H1 (cell line): ENCODE measurements at regions not wholly inside any gene's neighbourhood (a gene's known extent, or its start where the extent isn't known, plus 50 kb on each side); places are given as distances from the start of the nearest gene placed in this dataset.

Experiments used
- CTCF ChIA-PET: fragments of 300-600 bp; sonication (Branson Sonifier 250); formaldehyde crosslinking; loops from one replicate; lab custom pipeline; 2021; ENCODE audit not compliant: partially characterized antibody; lab: Charles Lee
- POLR2A ChIA-PET: fragments of 300-600 bp; sonication (Branson Sonifier 250); formaldehyde crosslinking; loops from one replicate; lab custom pipeline; 2021; ENCODE audit warnings: inconsistent platforms; ENCODE audit not compliant: partially characterized antibody; lab: Charles Lee
- DNase-seq, 2 experiments: peaks; one replicate each; pipeline versions ENCODE4 v3.0.0 to v3.0.0-alpha.2; 2010 to 2022; ENCODE audit warnings: low spot score in 2 of 2, low read depth in 1 of 2, mixed read lengths in 1 of 2
- FAIRE-seq: peaks from 2 replicates; lab custom pipeline; 2011; peaks lifted over from hg19 to GRCh38; lab: Jason Lieb, UNC
- H2AFZ ChIP-seq: 2 replicates; pipeline ENCODE4 v1.8.1; 2012; ENCODE audit warnings: low read length, inconsistent platforms
- H2AK5ac ChIP-seq: 2 replicates; pipeline ENCODE4 v1.6.1; 2013; ENCODE audit warnings: low read depth, low read length
- H2BK120ac ChIP-seq: replicated peaks from 2 replicates; pipeline ENCODE3; 2013; ENCODE audit warnings: low read depth, low read length, inconsistent platforms
- H2BK12ac ChIP-seq: 2 replicates; pipeline ENCODE4 v1.6.1; 2013; ENCODE audit warnings: low read depth, low read length
- H2BK15ac ChIP-seq: 2 replicates; pipeline ENCODE4 v1.6.1; 2013; ENCODE audit warnings: low read length
- H2BK20ac ChIP-seq: 2 replicates; pipeline ENCODE4 v1.6.1; 2013; ENCODE audit warnings: low read length
- H2BK5ac ChIP-seq: 2 replicates; pipeline ENCODE4 v1.6.1; 2013; ENCODE audit warnings: low read depth, low read length
- H3K14ac ChIP-seq: 2 replicates; pipeline ENCODE4 v1.6.1; 2013; ENCODE audit warnings: inconsistent platforms; ENCODE audit not compliant: insufficient read length
- H3K18ac ChIP-seq: 2 replicates; pipeline ENCODE4 v1.6.1; 2013; ENCODE audit warnings: low read length; ENCODE audit errors: extremely low read depth
- H3K23ac ChIP-seq: 2 replicates; pipeline ENCODE4 v1.6.1; 2013; ENCODE audit warnings: inconsistent platforms; ENCODE audit not compliant: insufficient read length
- H3K23me2 ChIP-seq: 2 replicates; pipeline ENCODE4 v1.6.1; 2013; ENCODE audit warnings: low read depth, low read length
- H3K27ac ChIP-seq: 2 replicates; pipeline ENCODE4 v1.6.1; 2011; ENCODE audit warnings: low read depth, low read length, inconsistent platforms
- H3K27me3 ChIP-seq, 4 experiments: replicated peaks in 1 of 4; 1 replicate in 1 of 4; 2 replicates in 3 of 4; pipeline versions ENCODE4 v1.6.1 to v1.8.1; 2011 to 2013; ENCODE audit warnings: low read length in 3 of 4, mild to moderate bottlenecking in 3 of 4, inconsistent platforms in 2 of 4, mixed read lengths in 2 of 4, moderate library complexity in 1 of 4; ENCODE audit not compliant: control insufficient read depth in 3 of 4, insufficient read depth in 3 of 4; ENCODE audit errors: extremely low read depth in 1 of 4
- H3K36me3 ChIP-seq, 4 experiments: 2 replicates each; pipeline versions ENCODE4 v1.6.1 to v1.8.1; 2011 to 2013; ENCODE audit warnings: mild to moderate bottlenecking in 4 of 4, low read length in 3 of 4, moderate library complexity in 2 of 4, control low read depth in 1 of 4, inconsistent platforms in 1 of 4; ENCODE audit not compliant: insufficient read depth in 4 of 4, control insufficient read depth in 2 of 4
- H3K4ac ChIP-seq: replicated peaks from 2 replicates; pipeline ENCODE3; 2013; ENCODE audit warnings: low read length, low read depth, mixed read lengths, inconsistent platforms; ENCODE audit not compliant: insufficient read length
- H3K4me1 ChIP-seq, 4 experiments: replicated peaks in 1 of 4; 1 replicate in 1 of 4; 2 replicates in 3 of 4; pipeline versions ENCODE4 v1.6.1 to v1.8.1; 2011 to 2013; ENCODE audit warnings: low read length in 3 of 4, inconsistent platforms in 2 of 4, mixed read lengths in 1 of 4; ENCODE audit not compliant: insufficient read depth in 4 of 4, control insufficient read depth in 3 of 4
- H3K4me2 ChIP-seq, 2 experiments: 2 replicates each; pipeline versions ENCODE4 v1.6.1 to v1.8.1; 2011 to 2013; ENCODE audit warnings: low read depth in 2 of 2, low read length in 2 of 2, control low read depth in 1 of 2, inconsistent platforms in 1 of 2, mild to moderate bottlenecking in 1 of 2; ENCODE audit not compliant: insufficient read depth in 1 of 2
- H3K4me3 ChIP-seq, 4 experiments: fragments of 200-600, 300-600 bp in 1 of 4; sonication (generic), shearing (Covaris generic), sonication (Bioruptor Twin) in 1 of 4; 2 replicates each; pipeline versions ENCODE4 v1.5.1 to v1.8.1; 2011 to 2016; ENCODE audit warnings: low read length in 4 of 4, low read depth in 3 of 4, control low read depth in 2 of 4, inconsistent platforms in 2 of 4, mild to moderate bottlenecking in 2 of 4, mixed read lengths in 1 of 4, moderate library complexity in 1 of 4; ENCODE audit not compliant: insufficient read depth in 2 of 4; ENCODE audit errors: extremely low read depth in 1 of 4
- H3K56ac ChIP-seq: replicated peaks from 2 replicates; pipeline ENCODE3; 2013; ENCODE audit warnings: low read depth, mild to moderate bottlenecking, mixed read lengths, low read length, inconsistent platforms; ENCODE audit not compliant: insufficient read length
- H3K79me1 ChIP-seq: 2 replicates; pipeline ENCODE4 v1.6.1; 2013; ENCODE audit warnings: low read depth, low read length, control low read depth
- H3K79me2 ChIP-seq, 2 experiments: 2 replicates each; pipeline versions ENCODE4 v1.6.1 to v1.8.1; 2012 to 2013; ENCODE audit warnings: low read length in 2 of 2, mild to moderate bottlenecking in 2 of 2, inconsistent platforms in 1 of 2; ENCODE audit not compliant: insufficient read depth in 2 of 2, control insufficient read depth in 1 of 2
- H3K9ac ChIP-seq, 4 experiments: replicated peaks in 1 of 4; 1 replicate in 1 of 4; 2 replicates in 3 of 4; pipeline versions ENCODE4 v1.6.1 to v1.8.1; 2011 to 2013; ENCODE audit warnings: low read depth in 3 of 4, low read length in 3 of 4, control low read depth in 2 of 4, mild to moderate bottlenecking in 2 of 4, moderate library complexity in 2 of 4, inconsistent platforms in 1 of 4; ENCODE audit errors: extremely low read depth in 1 of 4
- H3K9me3 ChIP-seq, 2 experiments: 2 replicates each; pipeline versions ENCODE4 v1.6.1 to v1.8.1; 2012 to 2013; ENCODE audit warnings: mild to moderate bottlenecking in 2 of 2, moderate library complexity in 2 of 2, control low read depth in 1 of 2, inconsistent platforms in 1 of 2, low read depth in 1 of 2, low read length in 1 of 2, mixed read lengths in 1 of 2; ENCODE audit not compliant: insufficient read depth in 2 of 2
- H4K20me1 ChIP-seq, 2 experiments: replicated peaks in 1 of 2; 2 replicates each; pipeline versions ENCODE3 to v1.8.1; 2011 to 2013; ENCODE audit warnings: inconsistent platforms in 2 of 2, low read length in 2 of 2, mild to moderate bottlenecking in 1 of 2; ENCODE audit not compliant: insufficient read depth in 2 of 2, control insufficient read depth in 1 of 2
- H4K5ac ChIP-seq: 2 replicates; pipeline ENCODE4 v1.6.1; 2013; ENCODE audit warnings: low read length, low read depth, mixed read lengths, inconsistent platforms; ENCODE audit not compliant: insufficient read length
- H4K8ac ChIP-seq: 2 replicates; pipeline ENCODE4 v1.8.0; 2013; ENCODE audit warnings: mild to moderate bottlenecking, moderate library complexity, low read length, inconsistent platforms; ENCODE audit not compliant: insufficient read depth; ENCODE audit errors: extremely low read depth
- H4K91ac ChIP-seq: replicated peaks from 2 replicates; pipeline ENCODE3; 2013; ENCODE audit warnings: low read length, mixed read lengths, inconsistent platforms; ENCODE audit not compliant: insufficient read length
- ASH2L ChIP-seq: fragments of 200-600, 300-600 bp; sonication (generic); IDR thresholded peaks from one replicate; pipeline ENCODE4 v1.7.1; 2017; ENCODE audit warnings: low read length
- BRCA1 ChIP-seq: IDR thresholded peaks from 2 replicates; pipeline ENCODE4 v1.6.1; 2012; ENCODE audit warnings: low read depth, low read length, improper control_type of control experiment
- CBX5 ChIP-seq: fragments of 300-800, 300-1000 bp; sonication (generic); IDR thresholded peaks from 2 replicates; pipeline ENCODE4 v1.7.1; 2016; ENCODE audit warnings: antibody characterized with exemption, low read length, low read depth
- CEBPB ChIP-seq: IDR thresholded peaks from 2 replicates; pipeline ENCODE4 v1.6.1; 2012; ENCODE audit warnings: low read depth, low read length
- CHD2 ChIP-seq: IDR thresholded peaks from 2 replicates; pipeline ENCODE4 v1.6.1; 2012; ENCODE audit warnings: low read length, improper control_type of control experiment
- CREB1 ChIP-seq: IDR thresholded peaks from 2 replicates; pipeline ENCODE4 v1.6.1; 2012; ENCODE audit warnings: inconsistent platforms
- JUN ChIP-seq: IDR thresholded peaks from 2 replicates; pipeline ENCODE4 v1.6.1; 2011; ENCODE audit warnings: low read depth, mild to moderate bottlenecking, improper control_type of control experiment, low read length
- JUND ChIP-seq: IDR thresholded peaks from 2 replicates; pipeline ENCODE4 v1.6.1; 2011; ENCODE audit warnings: mild to moderate bottlenecking, improper control_type of control experiment, low read length
- KDM4A ChIP-seq: IDR thresholded peaks from one replicate; pipeline ENCODE4 v1.7.1; 2012; ENCODE audit warnings: low read depth, mild to moderate bottlenecking, moderate library complexity, low read length, inconsistent platforms; ENCODE audit not compliant: severe bottlenecking
- KDM5A ChIP-seq: fragments of 200-600 bp; IDR thresholded peaks from 2 replicates; pipeline ENCODE4 v1.7.1; 2012; ENCODE audit warnings: mild to moderate bottlenecking, low read length, inconsistent platforms, mixed read lengths
- POLR2AphosphoS5 ChIP-seq: IDR thresholded peaks from 2 replicates; pipeline ENCODE4 v1.6.1; 2011; ENCODE audit warnings: low read depth, low read length
- POU5F1 ChIP-seq: IDR thresholded peaks from 2 replicates; pipeline ENCODE4 v1.6.1; 2011; ENCODE audit warnings: low read depth, mild to moderate bottlenecking, low read length, moderate library complexity
- RXRA ChIP-seq: IDR thresholded peaks from 2 replicates; pipeline ENCODE4 v1.6.1; 2011; ENCODE audit warnings: low read depth, mild to moderate bottlenecking, low read length, moderate library complexity; ENCODE audit not compliant: insufficient read depth
- TEAD4 ChIP-seq: IDR thresholded peaks from 2 replicates; pipeline ENCODE4 v1.6.1; 2012; ENCODE audit warnings: low read depth, low read length, inconsistent platforms, mixed read lengths
- WGBS, 2 experiments: shearing (Covaris generic) in 1 of 2; methylation state at CpG; one replicate each; pipeline versions ENCODE4 v1.1.6 to v1.1.7; 2013 to 2015; ENCODE audit warnings: low lambda C conversion rate in 2 of 2, mixed read lengths in 2 of 2, inconsistent platforms in 1 of 2, low coverage in 1 of 2, missing lambda C conversion rate in 1 of 2; ENCODE audit not compliant: insufficient replicate concordance in 2 of 2, insufficient coverage in 1 of 2, insufficient read length in 1 of 2; ENCODE audit errors: extremely low coverage in 1 of 2, missing lambda C conversion rate in 1 of 2; 5-methylcytosine and 5-hydroxymethylcytosine counted together

DNA sequence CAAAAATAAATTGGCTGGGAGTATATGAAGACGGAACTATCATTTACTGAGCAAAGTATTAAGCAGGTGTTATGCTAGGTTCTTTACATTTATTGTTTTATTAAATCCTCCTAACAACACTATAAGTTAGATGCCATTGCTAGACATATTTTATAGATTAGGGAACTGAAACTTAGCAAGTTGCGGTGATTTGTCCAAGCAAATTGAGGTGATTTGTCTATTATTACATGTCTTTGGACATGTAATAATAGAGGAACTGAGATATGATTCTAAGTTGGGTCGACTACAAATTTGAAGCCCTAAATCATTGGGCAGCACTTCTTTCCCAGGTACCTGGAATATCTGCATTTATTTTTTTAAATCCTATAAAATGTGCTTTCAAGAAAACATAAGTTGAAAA, 429.9 kb downstream of the GABRG2 start:
- no peak overlapping the region for H3K14ac ChIP-seq
- POLR2A ChIA-PET, result no interaction called here

More for the DNA sequence above, 429.9 kb downstream of the GABRG2 start:
- Histone ChIP-seq H3K79me2 (no peaks in the 10 kb centered on the region), H3K27ac (no peak overlapping the region), H2BK120ac (no peak overlapping the region), H4K5ac (no peak overlapping the region), H2AK5ac (no peak overlapping the region), H2AFZ (no peak overlapping the region), H3K9me3 (no peaks in the 10 kb centered on the region), H3K18ac (no peak overlapping the region), H2BK20ac (no peak overlapping the region), H3K4me3 (no peak overlapping the region), H3K23me2 (no peaks in the 10 kb centered on the region), H2BK5ac (no peak overlapping the region), H3K4me1 (no peaks in the 10 kb centered on the region), H2BK15ac (no peak overlapping the region), H3K4me2 (no peak overlapping the region), H3K27me3 (no peaks in the 10 kb centered on the region), H4K20me1 (no peaks in the 10 kb centered on the region), H3K36me3 (no peaks in the 10 kb centered on the region), H3K79me1 (no peaks in the 10 kb centered on the region), H3K4ac (no peak overlapping the region), H3K23ac (no peak overlapping the region), H4K91ac (no peak overlapping the region), H3K56ac (no peak overlapping the region), H4K8ac (no peak overlapping the region), H2BK12ac (no peak overlapping the region), H3K9ac (no peak overlapping the region)
- DNase-seq (no peak), FAIRE-seq (no peak)
- CTCF ChIA-PET, result interaction anchor here (0.6 kb wide), 1 partner anchor 33 kb away, joined by 3 read pairs; no protein-coding TSS in a partner anchor
- 64% methylated on average over 3 of the region's 3 CpGs; no CpG with 5 or more reads in 1 of the 2 experiments for WGBS, 2 experiments
- no peak for TF ChIP-seq TEAD4
- TF ChIP-seq CBX5, result no peak
- TF ChIP-seq POU5F1, result no peak
- no peak for TF ChIP-seq CHD2
- TF ChIP-seq JUN, result no peak
- no peak for TF ChIP-seq BRCA1
- TF ChIP-seq KDM5A, result no peak
- no peak for TF ChIP-seq POLR2AphosphoS5
- TF ChIP-seq ASH2L, result no peak
- no peak for TF ChIP-seq RXRA
- no peak for TF ChIP-seq CEBPB
- no peak for TF ChIP-seq JUND
- TF ChIP-seq KDM4A, result no peak
- no peak for TF ChIP-seq CREB1
